ENCODE measurements at regions not wholly inside any gene's neighbourhood (a gene's known extent, or its start where the extent isn't known, plus 50 kb on each side); places are given as distances from the start of the nearest gene placed in this dataset.

- ATAC-seq (ENCODE audit: low read depth), result no peak
- DNase-seq, result no peak
- CTCF ChIA-PET, result interaction anchor here (2.4 kb wide), 1 partner anchor 11 kb away, joined by 7 read pairs; no protein-coding TSS in a partner anchor
These were observed 648.8 kb upstream of the SPRY2 start for GRCh38 chr13:80989747-80990146.

GRCh38 chr13:80989241-80989640, 648.3 kb upstream of the SPRY2 start:
- Mint-ChIP-seq H3K4me3 (no peak overlapping the region), H3K9me3 (ENCODE audit: insufficient read depth) (peaks cover 2% of the 10 kb centered on the region), H3K27me3 (no peaks in the 10 kb centered on the region), H3K27ac (no peak overlapping the region), H3K4me1 (no peaks in the 10 kb centered on the region)
- CTCF ChIA-PET, result interaction anchor here (2.4 kb wide), 1 partner anchor 11 kb away, joined by 7 read pairs; no protein-coding TSS in a partner anchor
- Histone ChIP-seq H3K4me3 (ENCODE audit: control extremely low read depth in 1 of 5, extremely low read depth in 1 of 5, insufficient read depth in 1 of 5, low read depth in 2 of 5, low read length in 4 of 5) (no peak overlapping the region), H3K9me3 (ENCODE audit: control extremely low read depth in 1 of 3, control insufficient read depth in 2 of 3, insufficient read depth in 1 of 3, low read length in 2 of 3) (peaks cover 0 to 3% (median 1%) of the 10 kb centered on the region in 3 donors), H3K27me3 (replicated peaks in 1 of 4; ENCODE audit: control extremely low read depth in 1 of 4, control insufficient read depth in 3 of 4, insufficient read depth in 4 of 4, low read length in 3 of 4) (no peaks in the 10 kb centered on the region), H3K4me2 (replicated peaks; ENCODE audit: low read depth, low read length, poor library complexity, severe bottlenecking) (no peak overlapping the region), H3K4me1 (ENCODE audit: control insufficient read depth in 2 of 2, insufficient read depth in 2 of 2, low read length in 2 of 2) (no peaks in the 10 kb centered on the region), H3K9ac (ENCODE audit: low read length) (no peak overlapping the region), H4K20me1 (ENCODE audit: control insufficient read depth, insufficient read depth, low read length, poor library complexity, severe bottlenecking) (no peaks in the 10 kb centered on the region), H3K36me3 (replicated peaks in 1 of 2; ENCODE audit: control extremely low read depth in 1 of 2, control insufficient read depth in 1 of 2, extremely low read depth in 1 of 2, insufficient read depth in 2 of 2, low read length in 1 of 2) (no peaks in the 10 kb centered on the region), H3K79me2 (ENCODE audit: control insufficient read depth, insufficient read depth, low read length) (no peaks in the 10 kb centered on the region), H3K27ac (ENCODE audit: low read length in 2 of 2) (no peak overlapping the region), H2AFZ (ENCODE audit: insufficient read depth, low read depth, low read length, poor library complexity, severe bottlenecking) (no peak overlapping the region)
- 98% methylated on average over 4 of the region's 6 CpGs for WGBS (ENCODE audit: insufficient coverage)
- POLR2A ChIA-PET, result no interaction called here
- intact Hi-C loops (cut with micrococcal nuclease), result no loop called here
- TF ChIP-seq EZH2 (IDR thresholded peaks at IDR 0.05; ENCODE audit: borderline replicate concordance, insufficient read depth, low read depth, low read length, poor library complexity, severe bottlenecking), result no peak
- no peak for TF ChIP-seq CTCF (IDR thresholded peaks at IDR 0.05)
- DNase-seq (no peak), ATAC-seq (ENCODE audit: low read depth) (no peak)

More at GRCh38 chr13:80989747-80990146, 648.8 kb upstream of the SPRY2 start:
- no peak overlapping the region for H3K4me3 ChIP-seq (ENCODE audit: control extremely low read depth in 1 of 5, extremely low read depth in 1 of 5, insufficient read depth in 1 of 5, low read depth in 2 of 5, low read length in 4 of 5)
- intact Hi-C loops (cut with micrococcal nuclease), result no loop called here
- no peaks in the 10 kb centered on the region for H3K4me1 Mint-ChIP-seq
- WGBS (ENCODE audit: insufficient coverage), result no CpG with 5 or more reads among the region's 1 CpG
- H3K9me3 Mint-ChIP-seq (ENCODE audit: insufficient read depth), result peaks cover 2% of the 10 kb centered on the region
- TF ChIP-seq CTCF (IDR thresholded peaks at IDR 0.05) (no peak), EZH2 (IDR thresholded peaks at IDR 0.05; ENCODE audit: borderline replicate concordance, insufficient read depth, low read depth, low read length, poor library complexity, severe bottlenecking) (no peak)
- no peak overlapping the region for H3K9ac ChIP-seq (ENCODE audit: low read length)
- no peak overlapping the region for H3K27ac ChIP-seq (ENCODE audit: low read length in 2 of 2)
- no peak overlapping the region for H3K4me3 Mint-ChIP-seq
- no peak overlapping the region for H3K27ac Mint-ChIP-seq
- H3K4me2 ChIP-seq (replicated peaks; ENCODE audit: low read depth, low read length, poor library complexity, severe bottlenecking), result no peak overlapping the region
- H4K20me1 ChIP-seq (ENCODE audit: control insufficient read depth, insufficient read depth, low read length, poor library complexity, severe bottlenecking), result no peaks in the 10 kb centered on the region
- H2AFZ ChIP-seq (ENCODE audit: insufficient read depth, low read depth, low read length, poor library complexity, severe bottlenecking), result no peak overlapping the region
- no peaks in the 10 kb centered on the region for H3K4me1 ChIP-seq (ENCODE audit: control insufficient read depth in 2 of 2, insufficient read depth in 2 of 2, low read length in 2 of 2)
- POLR2A ChIA-PET, result no interaction called here
- H3K79me2 ChIP-seq (ENCODE audit: control insufficient read depth, insufficient read depth, low read length), result no peaks in the 10 kb centered on the region
- H3K27me3 ChIP-seq (replicated peaks in 1 of 4; ENCODE audit: control extremely low read depth in 1 of 4, control insufficient read depth in 3 of 4, insufficient read depth in 4 of 4, low read length in 3 of 4), result no peaks in the 10 kb centered on the region
- H3K36me3 ChIP-seq (replicated peaks in 1 of 2; ENCODE audit: control extremely low read depth in 1 of 2, control insufficient read depth in 1 of 2, extremely low read depth in 1 of 2, insufficient read depth in 2 of 2, low read length in 1 of 2), result no peaks in the 10 kb centered on the region
- H3K27me3 Mint-ChIP-seq, result no peaks in the 10 kb centered on the region
- H3K9me3 ChIP-seq (ENCODE audit: control extremely low read depth in 1 of 3, control insufficient read depth in 2 of 3, insufficient read depth in 1 of 3, low read length in 2 of 3), result peaks cover 0 to 3% (median 1%) of the 10 kb centered on the region in 3 donors
